ENCODE measurements at regions not wholly inside any gene's neighbourhood (a gene's known extent, or its start where the extent isn't known, plus 50 kb on each side); places are given as distances from the start of the nearest gene placed in this dataset.

- no peaks in the 10 kb centered on the region for H3K9me3 Mint-ChIP-seq (ENCODE audit: insufficient read depth)
- H3K27ac Mint-ChIP-seq = no peak overlapping the region
- H3K4me1 Mint-ChIP-seq (ENCODE audit: low read depth) = no peaks in the 10 kb centered on the region
Measured at GRCh38 chr2:118475622-118476205, 371.7 kb downstream of the EN1 start.

GRCh38 chr2:118474541-118474920, 372.9 kb downstream of the EN1 start:
- Mint-ChIP-seq H3K27ac (no peak overlapping the region), H3K27me3 (ENCODE audit: low read depth) (no peaks in the 10 kb centered on the region), H3K9me3 (ENCODE audit: insufficient read depth) (no peaks in the 10 kb centered on the region), H3K4me1 (ENCODE audit: low read depth) (no peaks in the 10 kb centered on the region), H3K4me3 (no peak overlapping the region), H3K36me3 (ENCODE audit: low read depth) (no peaks in the 10 kb centered on the region)
- CTCF ChIA-PET = no interaction called here
- DNase-seq = no peak
- POLR2A ChIA-PET = no interaction called here
- ATAC-seq = no peak

More at GRCh38 chr2:118475622-118476205, 371.7 kb downstream of the EN1 start:
- ChIA-PET CTCF (no interaction called here), POLR2A (no interaction called here)
- DNase-seq (no peak), ATAC-seq (no peak)
- Mint-ChIP-seq H3K4me3 (no peak overlapping the region), H3K27me3 (ENCODE audit: low read depth) (no peaks in the 10 kb centered on the region), H3K36me3 (ENCODE audit: low read depth) (no peaks in the 10 kb centered on the region)

DNA sequence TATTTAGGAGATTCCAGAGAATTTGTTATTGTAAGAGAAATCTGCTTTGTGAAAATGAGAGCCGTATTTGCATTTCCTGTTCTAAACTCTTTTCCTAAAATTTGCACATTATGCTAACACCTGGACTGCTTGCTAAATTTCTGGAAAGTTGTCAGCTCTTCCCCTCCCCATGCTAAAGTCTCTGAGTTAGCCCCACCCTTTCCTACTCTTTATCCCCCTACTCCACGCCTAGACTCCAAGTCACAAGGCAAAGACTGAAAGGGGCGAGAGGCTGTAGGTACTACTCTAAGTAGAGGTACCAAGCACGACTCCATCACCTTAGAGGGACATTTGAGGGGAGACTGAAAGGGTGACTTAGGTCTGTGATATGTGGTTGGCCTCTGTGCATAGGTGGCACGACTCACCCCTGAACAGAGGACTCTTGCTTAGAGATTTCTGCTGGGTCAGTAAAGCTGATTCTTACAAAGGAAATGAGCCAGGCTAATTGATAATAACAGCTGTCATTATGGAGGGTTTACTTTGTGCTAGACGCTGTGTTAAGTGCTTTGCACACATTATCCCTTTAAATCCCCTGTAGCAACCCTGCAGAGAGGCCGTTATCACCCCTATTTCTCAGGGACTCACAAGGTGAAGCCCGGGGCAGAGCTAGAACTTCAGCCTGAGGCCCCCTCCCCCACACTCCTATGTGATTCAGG, 373.5 kb downstream of the EN1 start:
- H3K36me3 Mint-ChIP-seq (ENCODE audit: low read depth) = no peaks in the 10 kb centered on the region
- no peaks in the 10 kb centered on the region for H3K9me3 Mint-ChIP-seq (ENCODE audit: insufficient read depth)
- ChIA-PET CTCF (no interaction called here), POLR2A (no interaction called here)
- ATAC-seq (no peak), DNase-seq (no peak)
- H3K27ac Mint-ChIP-seq = no peak overlapping the region
- no peaks in the 10 kb centered on the region for H3K4me1 Mint-ChIP-seq (ENCODE audit: low read depth)
- no peaks in the 10 kb centered on the region for H3K27me3 Mint-ChIP-seq (ENCODE audit: low read depth)
- no peak overlapping the region for H3K4me3 Mint-ChIP-seq

- CTCF ChIA-PET = no interaction called here
- no peaks in the 10 kb centered on the region for H3K36me3 Mint-ChIP-seq (ENCODE audit: low read depth)
- no peak overlapping the region for H3K27ac Mint-ChIP-seq
Measured at GRCh38 chr2:118473241-118473640, 374.2 kb downstream of the EN1 start.

GRCh38 chr2:118470297-118470696, 377.2 kb downstream of the EN1 start:
- no peak overlapping the region for H3K27ac Mint-ChIP-seq
- no peaks in the 10 kb centered on the region for H3K36me3 Mint-ChIP-seq (ENCODE audit: low read depth)

More at GRCh38 chr2:118473241-118473640, 374.2 kb downstream of the EN1 start:
- Mint-ChIP-seq H3K4me3 (no peak overlapping the region), H3K9me3 (ENCODE audit: insufficient read depth) (no peaks in the 10 kb centered on the region), H3K4me1 (ENCODE audit: low read depth) (no peaks in the 10 kb centered on the region), H3K27me3 (ENCODE audit: low read depth) (no peaks in the 10 kb centered on the region)
- no peak for ATAC-seq
- POLR2A ChIA-PET = no interaction called here
- no peak for DNase-seq

GRCh38 chr2:118469103-118469502, 378.3 kb downstream of the EN1 start:
- ATAC-seq = no peak
- no peak for DNase-seq
- Mint-ChIP-seq H3K27ac (no peak overlapping the region), H3K9me3 (ENCODE audit: insufficient read depth) (no peaks in the 10 kb centered on the region), H3K4me1 (ENCODE audit: low read depth) (no peaks in the 10 kb centered on the region), H3K36me3 (ENCODE audit: low read depth) (no peaks in the 10 kb centered on the region), H3K4me3 (no peak overlapping the region), H3K27me3 (ENCODE audit: low read depth) (no peaks in the 10 kb centered on the region)
- ChIA-PET POLR2A (no interaction called here), CTCF (no interaction called here)

More at GRCh38 chr2:118470297-118470696, 377.2 kb downstream of the EN1 start:
- H3K9me3 Mint-ChIP-seq (ENCODE audit: insufficient read depth) = no peaks in the 10 kb centered on the region
- H3K4me3 Mint-ChIP-seq = no peak overlapping the region
- CTCF ChIA-PET = no interaction called here
- POLR2A ChIA-PET = no interaction called here
- no peak for DNase-seq
- H3K27me3 Mint-ChIP-seq (ENCODE audit: low read depth) = no peaks in the 10 kb centered on the region
- H3K4me1 Mint-ChIP-seq (ENCODE audit: low read depth) = no peaks in the 10 kb centered on the region
- ATAC-seq = no peak

- ChIA-PET CTCF (no interaction called here), POLR2A (no interaction called here)
- Mint-ChIP-seq H3K4me3 (no peak overlapping the region), H3K4me1 (ENCODE audit: low read depth) (no peaks in the 10 kb centered on the region), H3K27me3 (ENCODE audit: low read depth) (no peaks in the 10 kb centered on the region), H3K9me3 (ENCODE audit: insufficient read depth) (no peaks in the 10 kb centered on the region), H3K27ac (no peak overlapping the region), H3K36me3 (ENCODE audit: low read depth) (no peaks in the 10 kb centered on the region)
- ATAC-seq = no peak
- DNase-seq = no peak
Measured at GRCh38 chr2:118464546-118465265, 376.4 kb downstream of the INSIG2 start.

DNA sequence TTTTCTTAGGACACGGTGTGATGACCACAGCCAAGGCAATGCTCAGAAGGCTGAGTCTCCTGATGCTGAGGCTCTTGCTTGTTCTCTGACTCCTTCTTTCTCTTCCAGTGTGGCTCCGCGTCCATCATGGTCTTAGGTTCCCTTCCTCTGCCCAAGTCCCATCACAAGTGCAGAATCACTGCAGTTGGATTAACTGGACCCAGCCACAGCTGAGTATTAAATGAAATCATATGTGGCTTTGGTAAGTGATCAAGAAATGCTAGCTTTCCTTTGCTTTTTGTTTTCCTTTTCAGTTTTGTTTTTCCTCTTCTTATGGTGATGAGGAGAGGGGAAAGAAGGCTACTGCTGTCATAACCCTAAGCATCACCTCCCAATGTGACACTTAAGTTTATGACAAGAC, 375.8 kb downstream of the INSIG2 start:
- no peaks in the 10 kb centered on the region for H3K27me3 Mint-ChIP-seq (ENCODE audit: low read depth)
- no peak for DNase-seq

GRCh38 chr2:118460425-118460824, 372.2 kb downstream of the INSIG2 start:
- ChIA-PET CTCF (no interaction called here), POLR2A (no interaction called here)
- H3K9me3 Mint-ChIP-seq (ENCODE audit: insufficient read depth) = no peaks in the 10 kb centered on the region
- H3K27me3 Mint-ChIP-seq (ENCODE audit: low read depth) = no peaks in the 10 kb centered on the region
- H3K4me1 Mint-ChIP-seq (ENCODE audit: low read depth) = no peaks in the 10 kb centered on the region
- DNase-seq = no peak
- no peaks in the 10 kb centered on the region for H3K36me3 Mint-ChIP-seq (ENCODE audit: low read depth)
- no peak overlapping the region for H3K27ac Mint-ChIP-seq
- H3K4me3 Mint-ChIP-seq = no peak overlapping the region
- ATAC-seq = no peak

More for the DNA sequence above, 375.8 kb downstream of the INSIG2 start:
- H3K27ac Mint-ChIP-seq = no peak overlapping the region
- no peaks in the 10 kb centered on the region for H3K9me3 Mint-ChIP-seq (ENCODE audit: insufficient read depth)
- H3K36me3 Mint-ChIP-seq (ENCODE audit: low read depth) = no peaks in the 10 kb centered on the region
- no peak for ATAC-seq
- POLR2A ChIA-PET = no interaction called here
- no peaks in the 10 kb centered on the region for H3K4me1 Mint-ChIP-seq (ENCODE audit: low read depth)
- CTCF ChIA-PET = no interaction called here
- no peak overlapping the region for H3K4me3 Mint-ChIP-seq

GRCh38 chr2:118459426-118459825, 371.2 kb downstream of the INSIG2 start:
- DNase-seq (no peak), ATAC-seq (no peak)
- ChIA-PET POLR2A (no interaction called here), CTCF (no interaction called here)
- no peaks in the 10 kb centered on the region for H3K36me3 Mint-ChIP-seq (ENCODE audit: low read depth)
- H3K4me3 Mint-ChIP-seq = no peak overlapping the region
- no peaks in the 10 kb centered on the region for H3K9me3 Mint-ChIP-seq (ENCODE audit: insufficient read depth)
- H3K27me3 Mint-ChIP-seq (ENCODE audit: low read depth) = no peaks in the 10 kb centered on the region
- H3K27ac Mint-ChIP-seq = no peak overlapping the region
- no peaks in the 10 kb centered on the region for H3K4me1 Mint-ChIP-seq (ENCODE audit: low read depth)

DNA sequence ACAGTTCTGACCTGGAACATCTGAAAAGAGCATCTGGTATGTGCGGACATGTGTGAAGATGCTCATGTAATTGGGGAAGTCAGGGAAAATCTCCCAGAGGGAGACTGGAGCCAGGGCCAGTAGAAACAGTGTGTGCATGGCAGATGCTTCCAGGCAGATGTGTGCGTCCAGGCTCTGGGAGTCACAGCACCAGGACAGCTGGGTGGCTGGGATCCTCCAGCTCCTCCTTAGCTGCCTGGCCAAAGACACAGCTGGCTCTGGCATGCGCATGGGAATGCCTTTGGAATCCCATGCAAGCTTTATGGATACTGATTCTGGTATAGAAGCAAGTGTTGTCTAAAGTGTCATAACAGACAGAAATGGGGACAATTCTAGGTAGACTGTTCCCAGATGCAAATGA, 369.7 kb downstream of the INSIG2 start:
- ChIA-PET CTCF (no interaction called here), POLR2A (no interaction called here)
- DNase-seq = no peak
- H3K4me1 Mint-ChIP-seq (ENCODE audit: low read depth) = no peaks in the 10 kb centered on the region
- no peak for ATAC-seq
- H3K9me3 Mint-ChIP-seq (ENCODE audit: insufficient read depth) = no peaks in the 10 kb centered on the region
- H3K36me3 Mint-ChIP-seq (ENCODE audit: low read depth) = no peaks in the 10 kb centered on the region
- H3K27me3 Mint-ChIP-seq (ENCODE audit: low read depth) = no peaks in the 10 kb centered on the region
- H3K27ac Mint-ChIP-seq = no peak overlapping the region
- H3K4me3 Mint-ChIP-seq = no peak overlapping the region

DNA sequence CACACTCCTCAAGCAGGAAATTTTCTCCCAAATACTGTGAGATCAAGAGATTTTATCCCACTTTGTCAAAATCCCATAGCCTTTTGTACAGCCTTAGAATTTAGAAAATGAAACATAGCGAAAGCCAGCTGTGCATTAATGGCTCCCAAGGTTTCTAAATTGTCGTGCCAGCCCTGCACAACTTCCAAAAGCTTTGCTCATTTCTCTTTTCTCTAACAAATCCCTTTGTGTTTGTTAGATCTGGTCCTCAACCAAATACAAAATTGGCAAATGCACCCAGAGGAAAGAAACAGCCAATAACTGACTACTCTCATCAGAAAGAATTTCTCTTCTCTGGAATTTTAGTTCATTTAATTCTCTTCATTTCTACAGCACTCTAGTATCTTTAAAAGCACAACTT, 361.1 kb downstream of the INSIG2 start:
- ChIA-PET CTCF (no interaction called here), POLR2A (no interaction called here)
- ATAC-seq (no peak), DNase-seq (no peak)
- H3K27ac Mint-ChIP-seq = no peak overlapping the region
- H3K9me3 Mint-ChIP-seq (ENCODE audit: insufficient read depth) = no peaks in the 10 kb centered on the region
- H3K4me3 Mint-ChIP-seq = no peak overlapping the region
- H3K27me3 Mint-ChIP-seq (ENCODE audit: low read depth) = peaks cover 4% of the 10 kb centered on the region
- H3K4me1 Mint-ChIP-seq (ENCODE audit: low read depth) = no peaks in the 10 kb centered on the region
- H3K36me3 Mint-ChIP-seq (ENCODE audit: low read depth) = no peaks in the 10 kb centered on the region
